ENCODE measurements at regions not wholly inside any gene's neighbourhood (a gene's known extent, or its start where the extent isn't known, plus 50 kb on each side); places are given as distances from the start of the nearest gene placed in this dataset.
"Not testable (repeated sequence)": the region's sequence is repeated elsewhere in the genome, so short reads cannot be mapped to it uniquely, and the experiment has no call there.

DNA sequence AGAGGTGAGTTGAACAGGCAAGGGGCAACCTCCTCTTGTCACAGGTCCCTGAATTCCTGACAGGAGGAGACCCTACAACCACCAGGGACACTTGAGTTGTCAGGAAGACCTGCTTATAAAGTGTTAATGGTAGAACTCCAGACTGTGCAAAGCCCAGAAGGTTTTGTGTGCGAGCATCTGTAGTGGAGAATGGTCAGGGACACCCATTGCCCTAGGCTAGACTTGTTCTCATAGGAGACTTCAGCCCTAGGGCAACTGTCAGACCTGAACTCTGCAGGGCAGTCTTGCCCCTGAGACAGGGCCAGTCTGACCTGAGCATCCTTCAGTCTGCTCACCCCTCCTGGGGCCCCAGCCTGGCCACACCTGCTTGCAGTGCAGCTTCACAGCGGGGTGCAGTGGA lies 377.3 kb upstream of the SPATA31A3 start:
- TF ChIP-seq, protein P1, sequence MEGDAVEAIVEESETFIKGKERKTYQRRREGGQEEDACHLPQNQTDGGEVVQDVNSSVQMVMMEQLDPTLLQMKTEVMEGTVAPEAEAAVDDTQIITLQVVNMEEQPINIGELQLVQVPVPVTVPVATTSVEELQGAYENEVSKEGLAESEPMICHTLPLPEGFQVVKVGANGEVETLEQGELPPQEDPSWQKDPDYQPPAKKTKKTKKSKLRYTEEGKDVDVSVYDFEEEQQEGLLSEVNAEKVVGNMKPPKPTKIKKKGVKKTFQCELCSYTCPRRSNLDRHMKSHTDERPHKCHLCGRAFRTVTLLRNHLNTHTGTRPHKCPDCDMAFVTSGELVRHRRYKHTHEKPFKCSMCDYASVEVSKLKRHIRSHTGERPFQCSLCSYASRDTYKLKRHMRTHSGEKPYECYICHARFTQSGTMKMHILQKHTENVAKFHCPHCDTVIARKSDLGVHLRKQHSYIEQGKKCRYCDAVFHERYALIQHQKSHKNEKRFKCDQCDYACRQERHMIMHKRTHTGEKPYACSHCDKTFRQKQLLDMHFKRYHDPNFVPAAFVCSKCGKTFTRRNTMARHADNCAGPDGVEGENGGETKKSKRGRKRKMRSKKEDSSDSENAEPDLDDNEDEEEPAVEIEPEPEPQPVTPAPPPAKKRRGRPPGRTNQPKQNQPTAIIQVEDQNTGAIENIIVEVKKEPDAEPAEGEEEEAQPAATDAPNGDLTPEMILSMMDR (IDR thresholded peaks at IDR 0.05) = not testable (repeated sequence)
- not testable (repeated sequence) for TF ChIP-seq POLR2A (IDR thresholded peaks at IDR 0.05)

All from prostate gland (tissue), 2 donors.